Activated CD8-positive, alpha-beta memory T cell treated with anti-CD3 and anti-CD28 coated beads, Interleukin-2, amount 50 U/mL, for 1 hour (primary cell): ENCODE measurements at regions not wholly inside any gene's neighbourhood (a gene's known extent, or its start where the extent isn't known, plus 50 kb on each side); places are given as distances from the start of the nearest gene placed in this dataset.

Experiments used
- DNase-seq: peaks from one replicate; pipeline ENCODE4 v3.0.0-alpha.2; 2020; ENCODE audit errors: extremely low read depth

DNA sequence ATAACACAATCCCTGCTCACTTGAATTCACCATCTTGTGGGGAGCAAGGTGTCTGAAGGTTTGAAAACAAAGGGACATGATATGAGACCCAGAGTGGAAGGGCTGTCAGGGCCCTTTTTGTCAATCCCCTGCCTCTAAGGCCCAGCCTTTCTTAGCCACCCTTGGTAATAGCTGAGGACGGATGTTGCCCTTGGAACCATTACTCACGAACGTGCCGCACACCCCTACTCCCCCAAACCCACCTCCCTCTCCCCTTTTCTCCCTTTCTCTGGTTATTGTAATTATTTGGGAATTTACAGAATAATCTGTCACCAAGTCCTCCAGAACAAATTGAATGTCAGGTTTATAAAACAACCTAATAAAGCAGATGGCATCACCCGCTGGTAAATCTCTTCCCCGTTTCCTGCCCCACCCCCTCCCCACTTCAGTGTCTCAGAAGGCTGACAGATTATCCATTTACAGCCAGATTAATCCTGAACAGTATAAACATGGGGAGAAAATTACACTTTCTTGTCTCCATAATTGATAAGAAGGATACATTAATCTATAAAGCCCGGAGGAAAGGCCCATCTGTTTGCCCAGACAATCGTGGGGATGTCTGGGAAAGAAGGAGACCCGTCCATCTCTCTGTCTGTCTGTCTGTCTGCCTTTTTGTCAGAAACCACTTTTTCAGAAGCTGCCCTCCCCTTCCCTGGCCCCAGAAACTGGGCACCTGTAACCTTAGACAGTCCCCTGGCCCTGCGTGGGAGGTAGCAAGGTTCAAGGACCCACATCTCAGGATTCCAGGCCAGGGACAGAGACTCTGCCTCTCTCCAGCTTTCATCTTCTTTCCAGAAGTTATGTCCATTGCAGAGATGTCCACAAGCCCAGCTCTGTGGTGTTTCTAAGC is 60.6 kb upstream of the CD34 start:
- DNase-seq = no peak

DNA sequence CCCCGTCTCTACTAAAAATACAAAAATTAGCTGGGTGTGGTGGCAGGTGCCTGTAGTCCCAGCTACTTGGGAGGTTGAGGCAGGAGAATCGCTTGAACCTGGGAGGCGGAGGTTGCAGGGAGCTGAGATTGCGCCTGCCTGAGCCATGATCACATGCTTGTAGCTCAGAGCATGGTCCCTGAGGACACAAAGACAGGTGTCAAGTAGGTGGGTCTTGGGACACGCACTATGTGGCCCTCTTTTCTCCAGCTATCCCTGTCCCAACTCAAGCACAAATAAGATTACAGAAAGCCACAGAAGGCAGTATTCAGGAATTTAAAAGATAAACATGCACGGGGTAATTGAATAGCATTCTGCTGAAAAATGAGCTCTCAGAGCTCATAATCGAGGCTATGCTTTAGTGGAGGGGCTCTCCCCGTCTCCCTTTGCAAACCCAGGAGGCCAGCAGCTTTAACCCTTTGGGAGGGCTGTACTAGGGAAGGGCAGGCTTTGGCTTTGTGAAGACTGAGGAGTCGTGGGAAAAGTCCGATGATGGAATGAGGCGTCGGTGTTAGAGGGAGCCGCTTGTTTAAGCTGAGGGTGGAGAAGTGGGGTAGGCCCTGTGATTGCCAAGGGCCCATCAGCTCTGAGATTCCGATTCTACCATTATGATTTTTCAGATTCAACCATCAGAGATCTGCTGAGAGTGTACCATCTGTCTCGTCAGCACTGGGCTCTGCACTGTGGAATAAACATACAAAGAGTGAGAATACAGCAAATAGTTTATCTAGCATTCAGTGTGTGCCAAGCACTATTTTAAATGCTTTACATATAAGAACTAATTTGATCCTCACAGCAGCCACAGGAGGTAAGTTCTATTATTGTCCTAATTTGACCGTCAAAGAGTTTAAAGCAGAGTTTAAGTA is 59.7 kb upstream of the CD34 start:
- DNase-seq = no peak

DNA sequence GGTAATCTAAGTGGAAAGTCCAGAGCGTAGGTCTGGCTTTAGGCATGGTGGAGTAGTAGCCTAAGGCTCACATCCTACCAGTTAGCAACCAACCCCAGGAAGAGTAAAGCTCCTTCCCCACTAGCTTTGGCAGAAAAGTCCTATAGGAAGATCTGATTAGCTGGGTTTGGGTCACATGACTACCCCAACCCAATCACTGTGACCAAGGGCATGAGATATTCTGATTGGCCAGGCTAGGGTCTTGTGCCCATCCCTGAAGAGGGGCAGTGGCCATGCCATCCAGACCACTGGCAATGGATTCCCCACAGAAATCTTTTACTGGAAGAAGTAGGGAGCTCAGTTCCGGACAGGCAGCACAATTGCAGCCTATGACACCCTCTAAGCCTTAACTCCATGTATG is 58.6 kb upstream of the CD34 start:
- DNase-seq = no peak

DNA sequence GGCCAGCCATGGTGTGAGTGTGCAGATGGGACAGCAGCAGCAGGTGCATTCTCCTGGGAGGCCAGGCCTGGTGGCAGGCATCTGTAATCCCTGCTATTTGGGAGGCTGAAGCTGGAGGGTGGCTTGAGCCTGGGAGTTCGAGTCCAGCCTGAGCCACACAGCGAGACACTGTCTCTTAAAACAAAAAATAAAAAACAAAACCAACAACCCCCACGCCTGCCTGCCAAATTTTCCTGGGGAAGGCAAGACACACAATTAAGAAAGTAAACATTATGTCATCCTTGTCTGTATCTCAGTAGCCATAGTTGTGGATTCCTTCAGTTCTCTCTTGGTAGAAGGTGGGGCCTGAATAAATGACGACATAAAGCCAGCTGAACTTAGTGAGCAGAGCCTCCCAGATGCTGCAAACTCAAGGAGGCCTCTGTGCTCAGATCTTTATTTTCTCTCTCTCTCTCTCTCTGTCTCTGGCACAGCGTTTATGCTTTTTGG is 57.6 kb upstream of the CD34 start:
- no peak for DNase-seq

DNA sequence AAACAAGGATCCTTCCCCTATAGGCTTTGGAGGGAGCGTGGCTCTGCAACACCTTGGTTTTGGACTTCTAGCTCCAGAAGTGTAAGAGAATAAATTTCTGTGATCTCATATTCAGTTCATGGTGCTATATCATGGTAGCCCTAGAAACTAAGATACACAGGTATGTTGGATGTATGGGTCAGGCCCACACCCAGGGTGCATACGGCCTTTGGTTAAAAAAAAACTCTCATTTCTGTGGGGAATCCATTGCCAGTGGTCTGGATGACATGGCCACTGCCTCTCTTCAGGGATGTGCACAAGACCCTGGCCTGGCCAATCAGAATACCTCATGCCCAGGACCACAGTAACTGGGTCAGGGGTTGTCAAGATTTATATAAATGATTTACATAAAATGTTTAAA is 56.8 kb upstream of the CD34 start:
- DNase-seq = no peak

DNA sequence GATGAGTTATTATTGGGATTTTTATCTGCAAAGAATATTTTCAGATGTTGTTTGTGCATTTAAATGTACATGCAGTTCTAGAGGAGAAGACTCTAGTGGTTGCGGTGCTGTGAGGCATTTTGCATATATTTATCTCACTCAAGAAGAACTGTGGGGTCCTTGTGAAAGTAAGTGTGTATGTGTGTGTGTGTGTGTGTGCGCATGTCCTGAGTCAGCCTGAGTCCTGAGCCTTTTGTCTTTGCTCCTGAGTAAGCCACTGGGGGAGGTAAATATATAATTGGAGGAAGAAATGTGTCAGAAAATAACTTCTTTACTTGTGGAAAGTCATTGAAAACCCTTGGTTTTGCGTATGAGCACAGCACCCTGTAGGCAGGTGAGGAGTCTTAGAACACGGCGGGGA is 55.6 kb upstream of the CD34 start:
- DNase-seq = no peak

DNA sequence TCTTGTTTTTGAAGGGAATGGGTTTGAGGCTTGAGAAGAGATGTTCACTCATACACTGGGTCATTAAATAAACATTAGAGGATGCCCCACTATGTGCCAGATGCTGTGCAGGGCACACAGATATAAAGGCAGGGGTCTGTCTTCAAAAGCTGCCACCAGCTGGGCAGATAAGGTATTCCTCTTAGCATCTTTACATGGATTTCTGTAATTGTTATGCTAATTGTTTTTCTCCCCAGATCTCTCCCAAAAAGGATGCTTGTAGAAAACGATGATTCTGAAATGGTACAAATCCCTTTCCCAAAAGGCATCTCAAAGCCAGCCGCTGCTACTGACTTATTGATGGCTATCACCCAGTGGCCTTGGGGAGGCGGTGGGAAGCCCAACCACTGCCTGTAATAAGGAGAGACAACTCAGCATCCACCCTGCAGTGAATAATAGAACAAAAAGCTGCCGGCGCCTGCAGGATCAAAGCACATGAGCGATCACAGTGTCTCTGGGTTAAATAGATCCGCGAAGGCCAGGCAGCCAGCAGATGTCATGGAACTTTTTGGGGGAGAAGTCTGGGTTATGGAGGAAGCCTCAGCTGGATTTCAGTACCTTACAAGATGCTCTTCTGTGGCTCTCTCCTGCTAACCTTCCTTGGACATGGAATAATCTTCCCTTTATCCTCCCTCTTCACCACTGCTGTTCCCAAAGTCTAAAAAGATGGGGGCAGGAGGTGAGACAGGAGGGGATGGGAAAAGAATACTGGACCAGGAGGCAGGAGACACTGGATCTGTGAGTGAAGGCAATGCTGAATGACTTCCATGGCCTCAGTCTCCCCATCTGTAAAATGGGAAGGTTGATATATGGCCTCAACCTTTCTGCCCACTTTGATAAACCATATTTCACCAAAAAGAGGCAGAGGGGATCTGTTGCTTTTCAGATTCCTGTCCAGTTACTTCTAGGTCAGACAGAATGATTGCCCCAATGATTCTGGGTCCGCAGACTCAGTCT is 54.8 kb upstream of the CD34 start:
- no peak for DNase-seq

DNA sequence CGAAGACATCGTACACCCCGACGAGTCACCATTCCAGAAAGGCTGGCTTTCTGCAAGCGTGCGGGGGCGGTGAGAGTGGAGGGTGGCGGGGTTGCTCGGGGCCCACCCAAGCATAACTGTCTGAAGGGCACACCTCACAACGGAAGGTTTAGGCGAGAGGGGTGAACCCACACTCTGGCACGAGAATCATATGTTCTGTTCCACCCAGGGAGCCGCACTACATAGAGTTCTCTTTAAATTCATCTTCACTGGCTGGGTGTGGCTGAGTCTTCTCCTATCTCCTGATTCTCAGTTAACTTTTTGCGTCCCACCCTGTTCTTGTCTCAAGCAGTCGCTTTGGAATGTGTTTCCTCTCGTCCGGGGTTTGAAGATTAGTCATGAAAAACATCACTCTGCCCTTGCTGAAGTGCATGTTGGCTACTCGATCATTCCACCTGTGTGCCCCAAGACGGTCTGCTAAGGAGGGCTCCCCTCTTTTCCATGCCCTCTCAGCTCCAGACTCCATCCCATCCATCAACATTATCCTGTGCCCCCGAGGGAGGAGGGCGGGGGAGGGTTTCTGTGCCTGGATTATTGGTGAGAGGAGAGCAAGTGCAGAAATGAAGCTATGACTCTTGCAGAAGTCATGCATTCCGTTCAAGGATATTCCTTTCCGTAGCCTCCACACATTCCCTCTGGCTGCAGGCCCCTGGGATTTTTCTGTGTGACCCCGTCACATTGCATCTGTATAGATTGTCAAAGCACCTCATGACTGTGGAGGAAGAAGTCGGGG is 53.5 kb upstream of the CD34 start:
- DNase-seq = no peak

DNA sequence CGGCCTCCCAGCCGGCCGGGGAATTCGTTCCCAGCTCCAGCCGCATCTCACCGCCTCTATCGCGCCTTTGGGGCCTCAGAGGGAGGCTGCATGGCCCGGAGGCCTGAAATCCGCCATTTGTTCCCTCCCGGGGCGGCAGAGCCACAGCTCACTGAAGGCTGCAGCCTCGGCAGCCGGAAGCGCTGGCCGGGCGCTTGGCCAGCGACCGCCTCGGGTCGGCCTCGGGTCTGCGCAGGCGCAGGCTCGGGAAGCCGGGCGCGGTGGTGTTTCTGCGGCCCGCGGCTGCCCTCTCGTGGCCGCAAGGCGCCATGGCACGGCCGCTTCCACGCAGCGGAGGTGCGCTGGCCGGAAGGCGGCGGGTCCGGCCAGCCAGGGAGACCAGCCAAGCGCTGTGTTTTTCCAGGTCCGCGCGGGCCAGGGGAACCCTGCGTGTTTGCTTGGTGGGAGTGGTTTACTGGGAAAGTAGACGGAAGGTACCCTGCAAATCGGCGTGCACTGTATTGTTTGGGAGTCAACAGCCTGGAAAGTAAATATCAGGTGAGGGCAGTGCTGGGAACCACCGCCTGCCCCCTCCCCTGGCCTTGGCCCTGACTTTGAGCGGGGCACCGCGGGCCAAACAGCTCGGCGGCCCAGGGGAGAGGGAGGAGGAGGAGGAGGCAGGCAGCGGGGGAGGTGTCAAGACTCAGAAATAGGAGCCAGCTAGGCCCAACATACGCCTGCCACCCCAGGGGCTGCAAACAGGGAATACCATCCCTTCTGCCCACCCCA is 52.7 kb upstream of the CD34 start:
- peak; percentile 33 for DNase-seq

DNA sequence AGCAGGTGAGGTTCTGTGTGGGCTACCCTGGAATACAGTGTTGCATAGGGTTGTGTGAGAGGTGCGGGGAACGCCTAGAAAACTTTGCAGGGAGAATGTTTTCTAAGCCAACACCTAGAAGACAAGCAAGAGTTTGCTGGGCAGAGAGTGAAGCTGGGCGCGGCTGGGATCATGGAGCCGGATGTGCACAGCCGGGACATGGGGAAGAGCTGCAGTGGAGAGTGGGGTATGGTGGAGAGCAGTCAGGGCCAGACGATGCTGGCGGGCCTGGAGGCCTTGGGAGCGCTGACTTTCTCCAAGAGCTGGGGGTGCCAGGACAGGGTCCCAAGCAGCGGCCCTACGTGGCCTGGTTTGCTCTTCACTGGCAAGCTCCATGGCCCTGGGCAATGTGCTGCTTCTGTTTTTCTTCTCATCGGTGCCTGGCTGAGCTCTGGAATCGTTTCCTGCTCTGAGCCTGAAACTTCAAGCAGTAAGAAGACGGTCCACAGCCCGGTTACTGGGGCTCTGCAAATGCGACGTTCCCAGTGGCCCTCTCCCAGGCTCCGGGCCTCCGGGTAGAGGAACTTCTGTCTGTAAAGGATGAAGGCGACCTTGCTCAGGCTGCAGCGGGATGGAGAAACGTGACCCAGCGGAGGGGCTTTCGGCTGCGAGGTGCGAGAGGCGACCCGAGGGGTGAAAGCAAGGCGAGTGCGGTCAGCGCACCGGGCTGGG is 51.9 kb upstream of the CD34 start:
- DNase-seq = no peak
